ENCODE measurements at regions not wholly inside any gene's neighbourhood (a gene's known extent, or its start where the extent isn't known, plus 50 kb on each side); places are given as distances from the start of the nearest gene placed in this dataset.

GRCh38 chr10:65335311-65335710 lies 1590.5 kb upstream of the LRRTM3 start (continued):
- TF ChIP-seq SNAPC4 (CRISPR knock-in tag; IDR thresholded peaks at IDR 0.05): no peak

- Histone ChIP-seq H3K36me3 (replicated peaks in 1 of 2; ENCODE audit: control insufficient read depth in 1 of 2, insufficient read depth in 2 of 2, low read length in 2 of 2) (no peaks in the 10 kb centered on the region), H3K9me3 (ENCODE audit: low read length) (no peaks in the 10 kb centered on the region), H3K79me2 (ENCODE audit: insufficient read depth, low read length) (no peaks in the 10 kb centered on the region), H2AFZ (ENCODE audit: low read length) (no peak overlapping the region), H3K4me1 (ENCODE audit: insufficient read depth, low read length) (no peaks in the 10 kb centered on the region), H3K9ac (ENCODE audit: insufficient read depth, low read depth, low read length) (no peak overlapping the region), H3K27ac (ENCODE audit: extremely low read length, insufficient read depth, low read length) (no peak overlapping the region), H3K4me3 (replicated peaks in 1 of 3; ENCODE audit: insufficient read depth in 1 of 3, low read depth in 2 of 3, low read length in 3 of 3) (no peak overlapping the region), H3K27me3 (ENCODE audit: control insufficient read depth in 1 of 2, insufficient read depth in 2 of 2, low read length in 2 of 2) (no peaks in the 10 kb centered on the region; a peak in 1 of 5 replicates), H4K20me1 (ENCODE audit: insufficient read depth, low read length) (no peaks in the 10 kb centered on the region), H3K4me2 (ENCODE audit: low read depth, low read length) (no peak overlapping the region)
- no peak for TF ChIP-seq ONECUT2 (CRISPR knock-in tag; IDR thresholded peaks at IDR 0.05)
- no peak for TF ChIP-seq HNRNPK (IDR thresholded peaks at IDR 0.05; ENCODE audit: low read depth, low read length, poor library complexity, severe bottlenecking)
- no peak for TF ChIP-seq PAWR (CRISPR knock-in tag; IDR thresholded peaks at IDR 0.05; ENCODE audit: borderline replicate concordance)
- TF ChIP-seq KAT2B (IDR thresholded peaks at IDR 0.05; ENCODE audit: borderline replicate concordance, low read depth, low read length): no peak
- TF ChIP-seq ZNF121 (CRISPR knock-in tag; IDR thresholded peaks at IDR 0.05): no peak
- no peak for TF ChIP-seq ZNF432 (CRISPR knock-in tag; IDR thresholded peaks at IDR 0.05; ENCODE audit: borderline replicate concordance)
- TF ChIP-seq NR2F2 (IDR thresholded peaks at IDR 0.05; ENCODE audit: borderline replicate concordance, low read depth): no peak
- TF ChIP-seq ZNF160 (CRISPR knock-in tag; IDR thresholded peaks at IDR 0.05): no peak
- TF ChIP-seq NPAS2 (CRISPR knock-in tag; IDR thresholded peaks at IDR 0.05; ENCODE audit: borderline replicate concordance): no peak
- no peak for TF ChIP-seq RAD21 (CRISPR knock-in tag; IDR thresholded peaks at IDR 0.05)
- no peak for TF ChIP-seq IRF9 (CRISPR knock-in tag; IDR thresholded peaks at IDR 0.05; ENCODE audit: borderline replicate concordance)
- TF ChIP-seq ZBTB4 (CRISPR knock-in tag; IDR thresholded peaks at IDR 0.05; ENCODE audit: borderline replicate concordance): no peak
- BruUV-seq (replicated peaks): no TSS peak
- ChIA-PET POLR2A (no interaction called here), CTCF (ENCODE audit: low intra/inter-chr PET ratio, low total read pairs) (no interaction called here)
- no peak for FAIRE-seq
- no peak for ATAC-seq
- DNase-seq (ENCODE audit: low spot score): no peak
- WGBS (ENCODE audit: low lambda C conversion rate): 10% methylated on average over 1 of the region's 1 CpG
- in situ Hi-C loops (cut with HindIII; ENCODE audit: extremely low pct_ligation_motif_present, low pct_unique_long_range_greater_than_20kb) (no loop called here), intact Hi-C loops (cut with micrococcal nuclease; ENCODE audit: unreplicated experiment) (no loop called here)
These were observed 1585.5 kb upstream of the LRRTM3 start for GRCh38 chr10:65340340-65340739.

Measured in HepG2 (cell line).